Astrocyte (in vitro differentiated cells and primary cell): ENCODE measurements at regions not wholly inside any gene's neighbourhood (a gene's known extent, or its start where the extent isn't known, plus 50 kb on each side); places are given as distances from the start of the nearest gene placed in this dataset.

Experiments used
- DNase-seq: peaks from one replicate; pipeline ENCODE4 v3.0.0-alpha.2; 2010; ENCODE audit warnings: low read depth
- FAIRE-seq: peaks from 2 replicates; lab custom pipeline; 2011; peaks lifted over from hg19 to GRCh38; lab: Jason Lieb, UNC
- H2AFZ ChIP-seq: 2 replicates; pipeline ENCODE4 v1.6.0; 2012; ENCODE audit warnings: low read depth, low read length, inconsistent platforms
- H3K27ac ChIP-seq: 2 replicates; pipeline ENCODE4 v1.5.1; 2011; ENCODE audit warnings: low read depth, low read length, inconsistent platforms
- H3K27me3 ChIP-seq: 2 replicates; pipeline ENCODE4 v1.6.0; 2011; ENCODE audit warnings: low read length, inconsistent platforms; ENCODE audit not compliant: insufficient read depth
- H3K36me3 ChIP-seq: 2 replicates; pipeline ENCODE4 v1.5.1; 2011; ENCODE audit warnings: low read length, inconsistent platforms; ENCODE audit not compliant: insufficient read depth
- H3K4me1 ChIP-seq: 2 replicates; pipeline ENCODE4 v1.5.1; 2011; ENCODE audit warnings: low read length, inconsistent platforms; ENCODE audit not compliant: insufficient read depth
- H3K4me2 ChIP-seq: 2 replicates; pipeline ENCODE4 v1.6.0; 2012; ENCODE audit warnings: low read length, inconsistent platforms
- H3K4me3 ChIP-seq: 2 replicates; pipeline ENCODE4 v1.5.1; 2011; ENCODE audit warnings: low read depth, mild to moderate bottlenecking, low read length, inconsistent platforms; ENCODE audit not compliant: insufficient read depth
- H3K79me2 ChIP-seq: 2 replicates; pipeline ENCODE4 v1.6.0; 2012; ENCODE audit warnings: mild to moderate bottlenecking, low read length, inconsistent platforms; ENCODE audit not compliant: insufficient read depth
- H3K9ac ChIP-seq: 2 replicates; pipeline ENCODE4 v1.6.0; 2012; ENCODE audit warnings: mild to moderate bottlenecking, low read length, inconsistent platforms
- H3K9me3 ChIP-seq: 2 replicates; pipeline ENCODE4 v1.5.1; 2012; ENCODE audit warnings: low read depth, mild to moderate bottlenecking, low read length, inconsistent platforms; ENCODE audit not compliant: insufficient read depth
- H4K20me1 ChIP-seq: 2 replicates; pipeline ENCODE4 v1.6.0; 2012; ENCODE audit warnings: low read length, inconsistent platforms; ENCODE audit not compliant: insufficient read depth
- H3K27ac Mint-ChIP-seq: one replicate; pipeline ENCODE4 v1.8.0; 2021; ENCODE audit warnings: mild to moderate bottlenecking, mixed read lengths; ENCODE audit not compliant: unreplicated experiment
- H3K27me3 Mint-ChIP-seq: one replicate; pipeline ENCODE4 v1.8.0; 2021; ENCODE audit warnings: low read depth, mixed read lengths; ENCODE audit not compliant: unreplicated experiment
- H3K36me3 Mint-ChIP-seq: one replicate; pipeline ENCODE4 v1.8.0; 2021; ENCODE audit warnings: low read depth, mixed read lengths; ENCODE audit not compliant: unreplicated experiment
- H3K4me1 Mint-ChIP-seq: one replicate; pipeline ENCODE4 v1.8.0; 2021; ENCODE audit warnings: low read depth, mixed read lengths; ENCODE audit not compliant: unreplicated experiment
- H3K4me3 Mint-ChIP-seq: one replicate; pipeline ENCODE4 v1.8.0; 2021; ENCODE audit warnings: mild to moderate bottlenecking, moderate library complexity, mixed read lengths; ENCODE audit not compliant: unreplicated experiment
- H3K9me3 Mint-ChIP-seq: one replicate; pipeline ENCODE4 v1.8.0; 2021; ENCODE audit warnings: mild to moderate bottlenecking, mixed read lengths; ENCODE audit not compliant: unreplicated experiment
- EZH2 ChIP-seq: IDR thresholded peaks from 2 replicates; pipeline ENCODE4 v1.6.1; 2012; ENCODE audit warnings: mild to moderate bottlenecking, low read length, inconsistent platforms; ENCODE audit not compliant: insufficient read depth
- TF ChIP-seq, protein P1 (sequence below): IDR thresholded peaks from 2 replicates; pipeline ENCODE4 v1.5.1; 2011; ENCODE audit warnings: low read depth, mild to moderate bottlenecking, inconsistent platforms, low read length, moderate library complexity; ENCODE audit not compliant: insufficient read depth

DNA sequence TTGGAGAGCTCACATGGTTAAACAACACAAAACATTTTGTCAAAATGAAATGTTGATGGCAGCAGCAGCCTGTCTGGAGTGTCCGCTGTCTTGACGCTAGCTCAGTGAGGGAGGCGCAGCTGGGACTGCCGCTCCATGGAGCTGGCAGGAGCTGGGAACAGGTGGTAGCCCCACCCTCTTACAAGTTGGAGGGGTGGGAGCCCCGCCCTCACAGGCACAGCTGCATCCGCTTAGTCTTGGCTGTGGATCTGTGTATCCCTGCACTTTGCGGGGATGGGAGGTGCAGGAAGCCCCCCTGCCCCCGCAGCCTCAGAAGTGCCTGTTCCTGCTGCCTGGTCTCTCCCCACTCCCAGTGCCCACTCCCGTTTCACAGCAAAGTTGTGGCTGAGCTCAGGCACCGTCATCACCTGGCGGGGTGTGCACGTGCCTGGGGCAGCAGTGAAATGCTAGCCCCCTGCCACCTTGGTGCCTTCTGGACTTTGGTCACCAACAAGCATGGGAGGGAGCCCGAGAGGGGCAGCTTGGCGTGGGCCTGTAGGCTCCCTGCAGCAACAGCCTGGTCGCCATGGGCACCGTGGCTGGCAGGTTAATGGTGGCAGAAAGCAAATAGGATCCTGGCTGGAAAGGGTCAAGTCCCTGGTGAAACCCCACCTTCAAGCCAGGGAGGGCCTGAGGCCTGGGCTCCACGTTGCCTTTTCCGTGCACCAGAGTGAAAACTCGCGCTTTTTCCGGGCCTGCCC, 53.8 kb upstream of the CADM2 start:
- H3K27ac ChIP-seq, result no peak overlapping the region
- H4K20me1 ChIP-seq, result no peaks in the 10 kb centered on the region
- Mint-ChIP-seq H3K27ac (no peak overlapping the region), H3K4me3 (no peak overlapping the region), H3K36me3 (peaks cover 2% of the 10 kb centered on the region), H3K9me3 (peaks cover 6% of the 10 kb centered on the region), H3K4me1 (no peaks in the 10 kb centered on the region), H3K27me3 (no peaks in the 10 kb centered on the region)
- no peaks in the 10 kb centered on the region for H3K4me1 ChIP-seq
- H2AFZ ChIP-seq, result no peak overlapping the region
- no peak overlapping the region for H3K9ac ChIP-seq
- no peaks in the 10 kb centered on the region for H3K79me2 ChIP-seq
- no peak for DNase-seq
- H3K4me2 ChIP-seq, result no peak overlapping the region
- no peaks in the 10 kb centered on the region for H3K27me3 ChIP-seq
- TF ChIP-seq, protein P1, sequence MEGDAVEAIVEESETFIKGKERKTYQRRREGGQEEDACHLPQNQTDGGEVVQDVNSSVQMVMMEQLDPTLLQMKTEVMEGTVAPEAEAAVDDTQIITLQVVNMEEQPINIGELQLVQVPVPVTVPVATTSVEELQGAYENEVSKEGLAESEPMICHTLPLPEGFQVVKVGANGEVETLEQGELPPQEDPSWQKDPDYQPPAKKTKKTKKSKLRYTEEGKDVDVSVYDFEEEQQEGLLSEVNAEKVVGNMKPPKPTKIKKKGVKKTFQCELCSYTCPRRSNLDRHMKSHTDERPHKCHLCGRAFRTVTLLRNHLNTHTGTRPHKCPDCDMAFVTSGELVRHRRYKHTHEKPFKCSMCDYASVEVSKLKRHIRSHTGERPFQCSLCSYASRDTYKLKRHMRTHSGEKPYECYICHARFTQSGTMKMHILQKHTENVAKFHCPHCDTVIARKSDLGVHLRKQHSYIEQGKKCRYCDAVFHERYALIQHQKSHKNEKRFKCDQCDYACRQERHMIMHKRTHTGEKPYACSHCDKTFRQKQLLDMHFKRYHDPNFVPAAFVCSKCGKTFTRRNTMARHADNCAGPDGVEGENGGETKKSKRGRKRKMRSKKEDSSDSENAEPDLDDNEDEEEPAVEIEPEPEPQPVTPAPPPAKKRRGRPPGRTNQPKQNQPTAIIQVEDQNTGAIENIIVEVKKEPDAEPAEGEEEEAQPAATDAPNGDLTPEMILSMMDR, result no peak
- no peak for TF ChIP-seq EZH2
- FAIRE-seq, result no peak
- H3K36me3 ChIP-seq, result no peaks in the 10 kb centered on the region
- no peak overlapping the region for H3K4me3 ChIP-seq
- peaks cover 9% of the 10 kb centered on the region for H3K9me3 ChIP-seq

DNA sequence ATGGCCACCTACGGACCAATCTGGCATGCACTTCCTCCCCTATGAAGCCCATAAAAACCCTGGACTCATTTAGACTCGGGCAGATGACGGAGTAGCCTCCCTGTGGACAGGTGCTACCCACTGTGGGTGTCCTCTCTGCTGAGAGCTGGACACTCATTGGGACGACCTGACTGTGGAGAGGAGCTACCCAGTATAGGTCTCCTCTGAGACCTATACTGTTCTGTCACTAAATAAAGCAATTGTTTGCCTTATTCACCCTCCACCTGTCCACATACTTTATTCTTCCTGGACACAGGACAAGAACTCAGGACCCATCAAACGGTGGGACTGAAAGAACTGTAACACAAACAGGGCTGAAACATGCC, 53.3 kb upstream of the CADM2 start:
- no peaks in the 10 kb centered on the region for H3K79me2 ChIP-seq
- peaks cover 2% of the 10 kb centered on the region for H3K36me3 Mint-ChIP-seq
- no peak overlapping the region for H3K4me2 ChIP-seq
- H3K36me3 ChIP-seq, result no peaks in the 10 kb centered on the region
- TF ChIP-seq, protein P1, result no peak
- peaks cover 1% of the 10 kb centered on the region for H3K9me3 Mint-ChIP-seq
- H3K27me3 ChIP-seq, result no peaks in the 10 kb centered on the region
- FAIRE-seq, result no peak
- no peaks in the 10 kb centered on the region for H3K4me1 Mint-ChIP-seq
- peaks cover 9% of the 10 kb centered on the region for H3K9me3 ChIP-seq
- no peak overlapping the region for H2AFZ ChIP-seq
- no peaks in the 10 kb centered on the region for H3K27me3 Mint-ChIP-seq
- no peak for DNase-seq
- H4K20me1 ChIP-seq, result no peaks in the 10 kb centered on the region
- H3K4me1 ChIP-seq, result no peaks in the 10 kb centered on the region
- no peak overlapping the region for H3K4me3 ChIP-seq
- H3K4me3 Mint-ChIP-seq, result no peak overlapping the region
- H3K27ac Mint-ChIP-seq, result no peak overlapping the region
- no peak overlapping the region for H3K27ac ChIP-seq
- H3K9ac ChIP-seq, result no peak overlapping the region

DNA sequence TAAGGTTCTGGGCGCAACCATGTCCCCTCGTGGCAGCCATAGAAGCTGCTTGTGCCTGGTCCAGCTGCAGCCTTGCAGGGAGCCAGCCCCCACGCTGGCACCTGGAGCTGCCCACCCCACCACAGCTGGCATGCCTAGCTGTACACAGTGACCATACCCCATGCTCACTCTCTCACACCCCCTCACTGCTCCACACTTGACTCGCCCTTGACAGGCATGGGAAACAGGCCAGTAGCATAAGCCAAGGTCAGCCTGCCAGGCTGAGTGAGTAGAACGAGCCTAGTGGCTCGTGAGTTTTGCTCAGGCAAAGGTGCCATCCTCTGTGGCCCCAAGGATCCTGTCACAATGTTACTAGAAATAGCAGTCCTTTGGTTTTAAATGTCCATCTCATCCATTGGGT, 52.7 kb upstream of the CADM2 start:
- no peaks in the 10 kb centered on the region for H3K9me3 Mint-ChIP-seq
- no peaks in the 10 kb centered on the region for H3K27me3 Mint-ChIP-seq
- Histone ChIP-seq H2AFZ (no peak overlapping the region), H3K27me3 (no peaks in the 10 kb centered on the region), H3K36me3 (no peaks in the 10 kb centered on the region), H3K9me3 (peaks cover 9% of the 10 kb centered on the region), H3K9ac (no peak overlapping the region), H4K20me1 (no peaks in the 10 kb centered on the region), H3K4me3 (no peak overlapping the region), H3K79me2 (no peaks in the 10 kb centered on the region), H3K4me1 (no peaks in the 10 kb centered on the region), H3K27ac (no peak overlapping the region), H3K4me2 (no peak overlapping the region)
- no peak for DNase-seq
- no peak for TF ChIP-seq EZH2
- TF ChIP-seq, protein P1, result no peak
- no peak overlapping the region for H3K4me3 Mint-ChIP-seq
- no peak for FAIRE-seq
- peaks cover 2% of the 10 kb centered on the region for H3K36me3 Mint-ChIP-seq
- H3K27ac Mint-ChIP-seq, result no peak overlapping the region
- H3K4me1 Mint-ChIP-seq, result no peaks in the 10 kb centered on the region
